ENCODE measurements at regions not wholly inside any gene's neighbourhood (a gene's known extent, or its start where the extent isn't known, plus 50 kb on each side); places are given as distances from the start of the nearest gene placed in this dataset.
"Not testable (repeated sequence)": the region's sequence is repeated elsewhere in the genome, so short reads cannot be mapped to it uniquely, and the experiment has no call there.

DNA sequence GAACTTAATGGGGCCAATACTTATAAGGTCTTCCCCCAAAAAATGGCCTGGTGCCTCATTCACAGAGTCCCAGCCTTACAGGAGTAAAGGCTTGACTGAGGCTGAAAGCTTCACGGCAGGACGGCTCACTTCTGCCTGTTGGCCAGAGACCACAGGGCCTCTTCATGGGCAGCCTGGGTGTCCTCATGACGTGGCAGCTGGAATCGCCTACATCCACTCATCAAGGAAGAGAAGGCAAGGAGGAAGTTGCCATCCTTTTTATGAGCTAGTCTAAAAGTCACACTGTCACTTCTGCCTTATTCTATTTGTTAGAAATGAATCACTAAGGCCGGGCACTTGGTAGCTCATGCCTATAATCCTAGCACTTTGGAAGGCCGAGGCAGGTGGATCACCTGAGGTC lies 89.3 kb upstream of the DGKG start:
- TF ChIP-seq, protein P1, sequence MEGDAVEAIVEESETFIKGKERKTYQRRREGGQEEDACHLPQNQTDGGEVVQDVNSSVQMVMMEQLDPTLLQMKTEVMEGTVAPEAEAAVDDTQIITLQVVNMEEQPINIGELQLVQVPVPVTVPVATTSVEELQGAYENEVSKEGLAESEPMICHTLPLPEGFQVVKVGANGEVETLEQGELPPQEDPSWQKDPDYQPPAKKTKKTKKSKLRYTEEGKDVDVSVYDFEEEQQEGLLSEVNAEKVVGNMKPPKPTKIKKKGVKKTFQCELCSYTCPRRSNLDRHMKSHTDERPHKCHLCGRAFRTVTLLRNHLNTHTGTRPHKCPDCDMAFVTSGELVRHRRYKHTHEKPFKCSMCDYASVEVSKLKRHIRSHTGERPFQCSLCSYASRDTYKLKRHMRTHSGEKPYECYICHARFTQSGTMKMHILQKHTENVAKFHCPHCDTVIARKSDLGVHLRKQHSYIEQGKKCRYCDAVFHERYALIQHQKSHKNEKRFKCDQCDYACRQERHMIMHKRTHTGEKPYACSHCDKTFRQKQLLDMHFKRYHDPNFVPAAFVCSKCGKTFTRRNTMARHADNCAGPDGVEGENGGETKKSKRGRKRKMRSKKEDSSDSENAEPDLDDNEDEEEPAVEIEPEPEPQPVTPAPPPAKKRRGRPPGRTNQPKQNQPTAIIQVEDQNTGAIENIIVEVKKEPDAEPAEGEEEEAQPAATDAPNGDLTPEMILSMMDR (IDR thresholded peaks at IDR 0.05): no peak
- TF ChIP-seq POLR2A (IDR thresholded peaks at IDR 0.05): no peak
- Histone ChIP-seq H3K9me3 (no peaks in the 10 kb centered on the region), H3K4me1 (no peaks in the 10 kb centered on the region), H3K27ac (no peak overlapping the region), H3K36me3 (ENCODE audit: low read depth, missing control alignments) (no peaks in the 10 kb centered on the region), H3K27me3 (no peaks in the 10 kb centered on the region), H3K4me3 (no peak overlapping the region)
- DNase-seq: no peak
- 87 to 93% methylated on average over 6 of the region's 6 CpGs for WGBS, 2 donors
- intact Hi-C loops (cut with DNase I; ENCODE audit: low total_unique reads): no loop called here

DNA sequence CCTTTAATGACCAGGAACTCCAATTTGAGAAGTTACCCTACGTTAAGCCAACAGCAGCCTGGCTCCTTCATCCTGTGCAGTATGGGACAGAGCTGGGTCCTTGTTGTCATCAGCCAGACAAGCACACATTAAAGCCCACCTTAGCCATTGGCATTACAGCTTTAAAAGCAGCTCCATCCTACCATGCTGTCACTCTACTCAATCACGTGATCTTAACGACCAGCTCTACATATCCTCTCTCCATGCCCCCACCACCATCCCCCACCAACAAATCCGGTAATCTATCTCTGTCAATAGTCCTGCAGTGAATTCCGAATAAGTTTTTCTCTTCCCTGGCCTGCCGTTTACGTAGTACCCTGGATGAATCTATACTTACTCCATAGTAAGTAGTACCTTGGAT lies 82.9 kb upstream of the DGKG start:
- TF ChIP-seq POLR2A (IDR thresholded peaks at IDR 0.05): no peak
- TF ChIP-seq, protein P1 (IDR thresholded peaks at IDR 0.05): no peak
- Histone ChIP-seq H3K27me3 (no peaks in the 10 kb centered on the region), H3K9me3 (no peaks in the 10 kb centered on the region), H3K4me3 (no peak overlapping the region), H3K4me1 (no peaks in the 10 kb centered on the region), H3K36me3 (ENCODE audit: low read depth, missing control alignments) (no peaks in the 10 kb centered on the region), H3K27ac (no peak overlapping the region)
- intact Hi-C loops (cut with DNase I; ENCODE audit: low total_unique reads): no loop called here
- DNase-seq: no peak
- WGBS, 2 donors: 85 to 86% methylated on average over 7 of the region's 7 CpGs

DNA sequence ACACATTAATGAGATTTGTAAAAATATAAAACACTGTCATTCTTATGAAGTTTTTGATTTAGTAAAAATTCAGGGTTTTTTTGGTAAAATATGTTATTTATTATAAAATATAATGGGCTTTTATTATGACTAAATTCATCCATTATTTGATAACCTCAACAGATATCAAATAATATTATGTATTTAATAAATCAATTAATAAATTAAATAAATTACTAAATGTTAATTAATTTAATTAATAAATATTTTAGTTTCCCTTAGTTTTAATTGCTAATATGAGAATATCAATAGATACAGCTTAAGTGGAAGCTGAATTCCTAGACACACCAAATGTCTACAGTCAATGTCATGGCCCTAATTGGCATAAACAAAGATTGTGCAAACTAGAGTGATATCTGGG lies 82.3 kb upstream of the DGKG start:
- H3K36me3 ChIP-seq (ENCODE audit: low read depth, missing control alignments): no peaks in the 10 kb centered on the region
- H3K27me3 ChIP-seq: no peaks in the 10 kb centered on the region
- H3K9me3 ChIP-seq: no peaks in the 10 kb centered on the region
- H3K27ac ChIP-seq: no peak overlapping the region
- TF ChIP-seq, protein P1 (IDR thresholded peaks at IDR 0.05): no peak
- TF ChIP-seq POLR2A (IDR thresholded peaks at IDR 0.05): no peak
- intact Hi-C loops (cut with DNase I; ENCODE audit: low total_unique reads): no loop called here
- no peak overlapping the region for H3K4me3 ChIP-seq
- no peaks in the 10 kb centered on the region for H3K4me1 ChIP-seq
- DNase-seq: no peak

DNA sequence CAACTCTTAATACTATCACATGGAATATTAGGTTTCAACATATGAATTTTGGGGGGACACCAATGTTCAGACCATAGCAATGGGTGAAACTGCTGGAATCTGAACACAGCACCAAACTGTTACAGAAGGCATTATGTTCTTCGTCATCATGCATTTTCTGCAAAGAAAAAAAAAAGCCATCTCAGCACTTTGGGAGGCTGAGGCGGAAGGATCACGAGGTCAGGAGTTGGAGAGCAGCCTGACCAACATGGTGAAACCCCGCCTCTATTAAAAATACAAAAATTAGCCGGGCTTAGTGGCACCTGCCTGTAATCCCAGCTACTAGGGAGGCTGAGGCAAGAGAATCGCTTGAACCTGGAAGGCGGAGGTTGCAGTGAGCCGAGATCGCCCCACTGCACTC lies 80.9 kb upstream of the DGKG start:
- DNase-seq; H3K4me1 ChIP-seq; H3K9me3 ChIP-seq; H3K36me3 ChIP-seq (ENCODE audit: low read depth, missing control alignments); H3K27ac ChIP-seq; H3K4me3 ChIP-seq; H3K27me3 ChIP-seq; intact Hi-C loops (cut with DNase I; ENCODE audit: low total_unique reads): not testable (repeated sequence)
- WGBS, 2 donors: 64 to 73% methylated on average over 9 of the region's 9 CpGs

DNA sequence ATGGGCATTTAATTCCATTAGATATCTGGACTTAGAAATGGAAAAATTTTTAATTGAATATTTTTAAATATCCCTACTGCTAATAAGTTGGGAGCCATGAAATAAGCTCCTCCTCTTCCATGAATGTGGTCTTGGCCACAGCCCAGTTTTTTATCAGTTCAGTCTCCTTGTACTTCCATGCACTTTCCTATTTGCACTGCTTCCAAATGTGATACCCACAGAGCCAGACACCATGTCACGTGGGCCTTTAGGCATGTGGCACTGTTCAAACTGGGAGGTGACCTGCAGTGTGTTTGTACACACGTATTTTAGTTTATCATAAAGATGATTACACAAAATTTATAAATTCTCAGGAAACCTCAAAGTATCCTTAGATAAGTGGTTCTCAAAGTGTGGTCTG lies 80.1 kb upstream of the DGKG start:
- Histone ChIP-seq H3K4me1 (no peaks in the 10 kb centered on the region), H3K4me3 (no peak overlapping the region), H3K27ac (no peak overlapping the region), H3K36me3 (ENCODE audit: low read depth, missing control alignments) (no peaks in the 10 kb centered on the region), H3K27me3 (no peaks in the 10 kb centered on the region), H3K9me3 (no peaks in the 10 kb centered on the region)
- DNase-seq: no peak
- intact Hi-C loops (cut with DNase I; ENCODE audit: low total_unique reads): no loop called here
- WGBS, 2 donors: 54 to 55% methylated on average over 2 of the region's 2 CpGs
- TF ChIP-seq, protein P1 (IDR thresholded peaks at IDR 0.05): no peak
- TF ChIP-seq POLR2A (IDR thresholded peaks at IDR 0.05): no peak

Data from testis (tissue), 2 donors.